HG02798 (cell line): ENCODE measurements at regions not wholly inside any gene's neighbourhood (a gene's known extent, or its start where the extent isn't known, plus 50 kb on each side); places are given as distances from the start of the nearest gene placed in this dataset.

Experiments used
- ATAC-seq: cut with Tn5 transposase; IDR thresholded peaks from one replicate; pipeline ENCODE4 v1.9.1; 2021; ENCODE audit warnings: mild to moderate bottlenecking; ENCODE audit not compliant: unreplicated experiment, poor library complexity

- no peak for ATAC-seq
Measured at GRCh38 chr2:150872756-150873395, 385.4 kb upstream of the RND3 start.

- no peak for ATAC-seq
Measured at GRCh38 chr2:150866431-150866830, 379.0 kb upstream of the RND3 start.

- ATAC-seq: no peak
Measured at GRCh38 chr2:150863691-150864090, 376.2 kb upstream of the RND3 start.

- no peak for ATAC-seq
Measured at GRCh38 chr2:150860301-150860700, 372.8 kb upstream of the RND3 start.

- ATAC-seq: no peak
Measured at GRCh38 chr2:150859877-150860276, 372.4 kb upstream of the RND3 start.

- ATAC-seq: no peak
Measured at GRCh38 chr2:150859162-150859561, 371.7 kb upstream of the RND3 start.

GRCh38 chr2:150858382-150858781 is 370.9 kb upstream of the RND3 start:
- no peak for ATAC-seq

- no peak for ATAC-seq
Measured at GRCh38 chr2:150856596-150857281, 369.3 kb upstream of the RND3 start.

GRCh38 chr2:150853263-150853662 is 365.8 kb upstream of the RND3 start:
- ATAC-seq: no peak

- no peak for ATAC-seq
Measured at GRCh38 chr2:150850641-150851040, 363.2 kb upstream of the RND3 start.

- no peak for ATAC-seq
Measured at GRCh38 chr2:150847578-150847977, 360.1 kb upstream of the RND3 start.

- ATAC-seq: no peak
Measured at GRCh38 chr2:150846691-150847090, 359.2 kb upstream of the RND3 start.

- ATAC-seq: no peak
Measured at GRCh38 chr2:150832686-150833085, 345.2 kb upstream of the RND3 start.

- ATAC-seq: no peak
Measured at GRCh38 chr2:150824118-150824517, 336.7 kb upstream of the RND3 start.

- ATAC-seq: no peak
Measured at GRCh38 chr2:150817422-150817821, 330.0 kb upstream of the RND3 start.

GRCh38 chr2:150812664-150813367 is 325.3 kb upstream of the RND3 start:
- ATAC-seq: no peak

GRCh38 chr2:150812066-150812465 is 324.6 kb upstream of the RND3 start:
- ATAC-seq: no peak

- ATAC-seq: peak; percentile 53
Measured at GRCh38 chr2:150811259-150811855, 323.9 kb upstream of the RND3 start.

- no peak for ATAC-seq
Measured at GRCh38 chr2:150809103-150809502, 321.6 kb upstream of the RND3 start.

- no peak for ATAC-seq
Measured at GRCh38 chr2:150806336-150806735, 318.9 kb upstream of the RND3 start.
